Kidney glomerular epithelial cell (primary cell): ENCODE measurements at regions not wholly inside any gene's neighbourhood (a gene's known extent, or its start where the extent isn't known, plus 50 kb on each side); places are given as distances from the start of the nearest gene placed in this dataset.

Source experiments
- DNase-seq: peaks from one replicate; lab custom pipeline; 2025; lab: John Stamatoyannopoulos, UW

DNA sequence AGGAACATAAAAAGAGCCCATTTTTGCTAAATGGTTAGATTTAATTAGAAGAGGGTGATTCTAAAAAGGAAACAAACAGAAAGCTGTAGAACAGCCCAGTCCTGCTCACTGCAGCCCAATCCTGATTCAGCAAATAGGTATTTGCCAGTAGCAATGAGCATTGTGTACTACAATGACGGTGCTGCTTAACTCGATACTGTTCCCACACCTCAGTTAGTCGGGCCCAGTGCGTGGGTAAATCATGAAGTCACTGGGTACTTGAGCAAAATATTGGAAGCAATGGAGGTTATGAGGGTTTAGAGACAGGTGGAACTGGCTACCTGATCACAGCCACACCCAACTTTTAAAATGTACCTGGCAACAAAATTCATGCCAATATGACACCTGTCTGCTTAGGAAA is 101.5 kb upstream of the ADGRL2 start:
- DNase-seq, result no peak

DNA sequence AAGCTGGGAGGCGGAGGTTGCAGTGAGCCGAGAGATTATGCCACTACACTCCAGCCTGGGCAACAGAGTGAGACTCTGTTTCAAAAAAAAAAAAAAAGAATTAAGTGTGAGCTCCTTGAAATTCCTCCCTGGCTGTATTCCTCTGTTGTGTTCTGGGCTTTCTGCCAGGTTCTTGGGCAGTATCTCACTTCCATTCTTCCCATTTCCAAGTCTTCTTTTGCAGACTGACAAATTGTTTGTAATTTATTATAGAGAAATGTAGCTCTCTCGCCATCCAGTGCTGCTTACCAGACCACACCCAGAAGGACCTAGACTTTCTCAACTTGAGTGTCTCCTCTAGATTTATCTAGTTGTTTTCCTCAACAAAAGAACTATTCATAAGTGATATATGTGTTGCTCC is 105.0 kb upstream of the ADGRL2 start:
- peak; percentile 28 for DNase-seq

DNA sequence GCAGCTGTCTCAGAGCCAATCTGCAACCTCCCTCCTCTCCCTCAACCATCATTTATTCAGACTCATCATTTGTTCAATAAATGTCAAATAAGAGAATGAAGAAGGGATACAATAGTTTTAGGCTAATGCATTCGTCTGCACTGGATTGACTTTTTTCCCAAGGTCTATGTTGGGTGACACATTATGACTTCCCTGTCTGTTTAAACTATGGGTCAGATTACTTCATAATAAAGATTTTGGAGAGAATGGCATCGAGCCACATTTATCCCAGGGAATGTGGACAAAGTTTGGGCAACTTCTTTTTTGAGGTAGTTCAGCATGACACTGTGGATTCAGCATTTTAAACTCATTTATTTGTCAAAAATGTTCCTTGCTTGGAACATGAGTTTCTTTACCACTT is 107.4 kb upstream of the ADGRL2 start:
- DNase-seq, result no peak

- DNase-seq, result no peak
These were observed 109.9 kb upstream of the ADGRL2 start for GRCh38 chr1:81690676-81691453.

DNA sequence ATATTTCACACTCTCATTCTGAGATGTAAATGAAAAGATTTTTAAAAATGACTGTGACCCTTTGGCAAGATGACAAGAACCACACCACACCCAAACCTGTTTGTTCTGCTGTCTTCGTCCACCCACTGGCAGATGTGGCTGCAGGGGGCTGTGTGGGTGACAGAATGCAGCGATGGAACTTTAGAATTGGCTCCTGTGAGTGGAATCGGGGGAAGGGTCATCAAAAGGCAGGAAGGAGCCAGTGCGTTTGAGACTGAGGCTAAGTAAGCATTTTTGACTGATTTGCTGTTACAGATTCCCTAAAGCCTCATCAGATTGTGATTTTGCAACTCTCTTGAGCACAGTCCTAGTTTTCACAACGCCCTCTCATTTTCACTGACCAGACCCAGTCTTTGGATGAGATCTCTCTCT is 111.2 kb upstream of the ADGRL2 start:
- DNase-seq, result no peak

GRCh38 chr1:81682490-81682889 is 118.2 kb upstream of the ADGRL2 start:
- DNase-seq, result peak; percentile 55

DNA sequence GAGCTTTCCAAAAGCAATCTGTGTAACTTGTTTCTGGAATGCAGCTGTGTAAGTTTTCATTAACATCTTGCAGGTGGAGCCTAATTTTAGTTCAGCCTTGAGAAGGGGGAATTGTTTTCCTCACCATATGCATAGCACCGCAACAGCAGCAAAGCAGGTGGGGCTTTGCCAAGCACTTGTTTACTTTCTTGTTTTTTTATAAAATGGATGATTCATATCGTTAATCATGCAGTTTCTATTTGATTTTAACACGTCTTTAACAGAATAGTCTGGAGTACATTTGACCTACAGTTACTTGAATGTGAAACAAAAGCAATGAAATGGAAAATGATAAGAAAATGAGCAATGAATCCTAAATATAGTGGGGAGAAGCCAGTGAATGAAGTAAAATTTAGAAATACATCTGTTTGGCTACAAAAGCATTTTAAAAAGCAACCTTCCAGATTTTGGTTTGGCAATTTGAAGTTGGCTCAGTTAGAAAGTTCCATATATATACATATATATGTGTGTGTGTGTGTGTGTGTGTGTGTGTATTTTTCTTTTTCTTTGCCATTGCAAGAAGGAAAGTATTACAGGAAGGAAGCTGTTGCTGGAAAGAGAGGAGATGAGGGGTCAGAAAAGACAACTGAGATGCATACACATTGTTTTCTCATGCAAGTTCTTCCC is 119.0 kb upstream of the ADGRL2 start:
- peak; percentile 40 for DNase-seq

DNA sequence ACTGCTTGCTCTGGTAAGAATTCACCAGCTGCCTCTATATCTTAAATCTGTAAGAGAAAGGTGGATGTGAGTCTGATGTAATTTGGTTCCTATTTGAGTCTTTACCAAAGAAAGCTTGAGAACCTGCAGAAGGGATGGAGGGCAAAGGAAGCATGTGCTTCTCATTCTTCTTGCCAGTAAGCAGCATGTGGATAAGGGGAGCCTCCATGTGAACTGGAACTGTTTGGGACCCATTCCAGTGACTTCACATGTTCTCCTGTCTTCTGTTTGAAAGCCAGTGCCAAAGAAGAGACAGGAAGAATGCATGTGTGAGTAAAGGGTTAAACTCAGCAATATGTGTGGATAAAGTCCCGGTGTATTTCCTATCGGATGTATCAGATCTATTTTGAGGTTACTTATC is 119.6 kb upstream of the ADGRL2 start:
- no peak for DNase-seq

- DNase-seq, result no peak
These were observed 120.8 kb upstream of the ADGRL2 start for GRCh38 chr1:81679942-81680341.

GRCh38 chr1:81678779-81679178 is 122.0 kb upstream of the ADGRL2 start:
- no peak for DNase-seq

DNA sequence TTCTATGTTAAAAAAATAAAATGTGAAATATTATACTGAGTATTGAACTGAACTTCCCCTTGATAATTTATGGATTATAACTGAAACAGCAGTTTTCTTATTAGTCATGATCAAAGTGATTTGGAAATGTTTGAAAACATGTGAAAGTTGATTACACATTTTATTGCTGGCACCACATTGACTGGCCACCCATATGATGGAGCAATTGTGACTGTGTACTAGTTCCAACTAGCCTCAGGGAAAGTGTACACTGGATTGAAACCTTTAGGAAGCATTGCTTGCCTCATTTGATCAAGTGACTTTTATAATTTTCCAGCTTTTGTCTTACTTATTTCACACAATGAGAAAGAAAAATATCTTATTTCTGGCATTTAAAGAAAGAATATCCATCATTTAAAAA is 128.0 kb upstream of the ADGRL2 start:
- no peak for DNase-seq

- DNase-seq, result no peak
These were observed 129.7 kb upstream of the ADGRL2 start for GRCh38 chr1:81671038-81671437.

GRCh38 chr1:81670286-81670685 is 130.4 kb upstream of the ADGRL2 start:
- peak; percentile 76 for DNase-seq

DNA sequence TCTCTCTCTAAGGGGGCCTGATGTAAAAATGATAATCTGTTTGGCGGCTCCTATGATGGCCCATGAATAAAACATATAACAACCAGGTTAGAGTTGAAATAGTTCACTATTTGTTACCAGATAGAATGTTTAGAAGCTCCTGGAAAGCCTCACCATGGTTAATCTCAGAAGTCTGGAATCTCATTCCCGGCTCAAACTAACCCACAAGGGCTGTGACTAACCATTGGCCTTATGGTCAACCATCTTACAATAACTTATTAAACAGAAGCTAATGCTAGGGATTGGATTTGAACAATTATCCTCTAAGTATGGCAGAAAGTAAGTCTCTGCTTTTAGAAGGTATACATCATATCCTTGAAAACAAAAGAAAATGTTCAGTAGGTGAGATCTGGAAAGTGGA is 134.1 kb upstream of the ADGRL2 start:
- no peak for DNase-seq

GRCh38 chr1:81664341-81664740 is 136.4 kb upstream of the ADGRL2 start:
- no peak for DNase-seq

DNA sequence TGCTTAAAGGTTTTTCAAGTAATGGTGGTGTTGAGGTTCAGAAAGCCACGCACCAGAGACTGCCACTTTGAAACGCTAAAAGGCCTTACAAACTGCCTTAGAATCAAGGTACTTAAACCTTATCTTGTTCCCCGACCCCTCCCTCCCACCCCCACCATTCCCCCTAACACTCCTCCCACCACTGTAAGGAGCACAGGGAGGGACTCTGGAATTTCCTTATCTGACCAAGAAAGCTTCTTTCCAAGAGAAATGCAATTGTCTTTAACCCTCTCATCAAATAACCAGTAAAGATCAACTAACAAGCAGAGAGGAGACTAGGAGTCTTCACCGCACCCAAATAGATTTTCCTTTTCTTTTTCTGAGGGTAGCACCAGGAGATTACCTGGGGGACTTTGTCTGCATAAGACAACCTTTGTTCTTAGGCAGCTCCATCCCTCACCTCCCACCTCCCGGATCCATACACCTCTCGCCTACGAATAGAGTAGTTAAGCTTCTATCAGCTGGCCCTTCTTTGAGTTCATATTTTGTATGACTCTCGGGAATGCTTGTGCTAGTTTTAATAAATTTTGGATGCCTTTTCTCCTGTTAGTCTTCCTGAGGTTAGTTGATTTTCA is 137.7 kb upstream of the ADGRL2 start:
- DNase-seq, result no peak

DNA sequence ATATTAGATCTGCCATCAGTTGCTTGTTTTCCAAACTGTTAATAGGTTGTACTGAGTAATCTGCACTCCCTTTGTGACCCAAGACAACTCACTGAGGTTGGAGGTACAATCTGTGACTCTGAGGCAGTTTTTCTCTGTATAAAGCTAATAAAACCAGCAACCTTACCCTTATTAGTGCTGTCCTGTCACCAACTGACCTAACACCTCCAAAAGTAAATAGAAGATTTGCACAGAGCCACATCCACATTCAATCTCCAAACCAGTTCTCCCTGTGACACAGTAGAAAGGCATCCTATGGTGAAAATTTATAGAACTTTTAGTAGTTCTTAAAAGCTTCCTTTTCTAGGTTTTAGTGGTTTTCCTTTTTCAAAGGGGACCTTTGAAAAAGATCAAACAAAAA is 140.4 kb upstream of the ADGRL2 start:
- no peak for DNase-seq

DNA sequence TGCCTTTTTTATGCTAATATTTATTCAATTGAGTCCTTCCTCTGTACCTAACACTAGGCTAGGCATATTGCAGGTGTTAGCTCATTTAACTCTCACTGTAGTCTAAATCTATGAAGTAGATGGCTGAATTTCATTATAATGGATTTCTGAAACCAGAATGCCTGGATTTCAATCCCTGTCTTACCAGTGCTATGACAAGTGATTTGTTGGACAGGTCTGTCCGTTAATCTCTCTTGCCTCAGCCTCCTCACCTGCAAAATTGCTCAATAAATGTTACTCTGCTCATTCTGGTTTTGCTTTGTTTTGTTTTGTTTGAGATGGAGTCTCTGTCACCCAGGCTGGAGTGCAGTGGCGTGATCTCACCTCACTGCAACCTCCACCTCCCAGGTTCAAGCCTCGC is 146.1 kb upstream of the ADGRL2 start:
- DNase-seq, result no peak

- no peak for DNase-seq
These were observed 146.6 kb upstream of the ADGRL2 start for GRCh38 chr1:81654147-81654546.

GRCh38 chr1:81650776-81651175 is 150.0 kb upstream of the ADGRL2 start:
- no peak for DNase-seq

GRCh38 chr1:81635816-81636215 is 164.9 kb upstream of the ADGRL2 start:
- no peak for DNase-seq

DNA sequence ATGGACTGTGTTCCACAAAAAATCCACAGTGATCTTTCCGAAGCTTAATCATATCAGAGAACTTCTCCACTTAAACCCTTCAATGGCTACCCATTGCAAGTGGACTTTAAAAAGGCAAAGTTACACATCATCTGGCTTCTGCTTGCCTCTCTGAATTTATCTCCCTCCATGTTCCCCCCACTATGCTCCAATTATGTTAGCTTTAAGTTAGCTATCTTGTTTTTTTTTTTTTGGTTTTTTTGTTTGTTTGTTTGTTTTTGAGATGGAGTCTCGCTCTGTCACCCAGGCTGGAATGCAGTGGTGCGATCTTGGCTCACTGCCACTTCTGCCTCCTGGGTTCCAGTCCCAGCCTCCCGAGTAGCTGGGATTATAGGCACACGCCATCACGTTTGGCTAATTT is 166.4 kb upstream of the ADGRL2 start:
- DNase-seq, result no peak

- no peak for DNase-seq
These were observed 181.6 kb upstream of the ADGRL2 start for GRCh38 chr1:81619156-81619555.
